H9 (cell line): ENCODE measurements at regions not wholly inside any gene's neighbourhood (a gene's known extent, or its start where the extent isn't known, plus 50 kb on each side); places are given as distances from the start of the nearest gene placed in this dataset.

ENCODE experiments used
- DNase-seq: peaks from one replicate; pipeline ENCODE4 v3.0.0-alpha.2; 2017
- H2AFZ ChIP-seq: one replicate; pipeline ENCODE4 v1.6.1; 2013; ENCODE audit warnings: mild to moderate bottlenecking, low read length, control low read depth, moderate library complexity
- H2AK5ac ChIP-seq: 2 replicates; pipeline ENCODE4 v1.6.1; 2013; ENCODE audit warnings: low read length, control low read depth, mixed read lengths; ENCODE audit not compliant: insufficient read length
- H2BK120ac ChIP-seq: one replicate; pipeline ENCODE4 v1.6.1; 2013; ENCODE audit warnings: low read depth, mild to moderate bottlenecking, low read length, control low read depth, inconsistent platforms; ENCODE audit not compliant: poor library complexity, severe bottlenecking
- H2BK12ac ChIP-seq: 2 replicates; pipeline ENCODE4 v1.6.1; 2013; ENCODE audit warnings: low read length, control low read depth, mixed read lengths, low read depth; ENCODE audit not compliant: insufficient read length
- H2BK15ac ChIP-seq: 2 replicates; pipeline ENCODE4 v1.6.1; 2013; ENCODE audit warnings: low read depth, low read length, control low read depth
- H2BK20ac ChIP-seq: one replicate; pipeline ENCODE4 v1.6.1; 2013; ENCODE audit warnings: low read depth, mild to moderate bottlenecking, low read length, control low read depth, inconsistent platforms; ENCODE audit not compliant: poor library complexity, severe bottlenecking
- H2BK5ac ChIP-seq: 2 replicates; pipeline ENCODE4 v1.6.1; 2013; ENCODE audit warnings: low read length, control low read depth, mixed read lengths; ENCODE audit not compliant: insufficient read length
- H3K14ac ChIP-seq: 2 replicates; pipeline ENCODE4 v1.6.1; 2013; ENCODE audit warnings: low read length, control low read depth; ENCODE audit not compliant: insufficient read depth
- H3K18ac ChIP-seq: 2 replicates; pipeline ENCODE4 v1.6.1; 2013; ENCODE audit warnings: low read depth, mild to moderate bottlenecking, mixed read lengths, low read length, control low read depth; ENCODE audit not compliant: insufficient read length
- H3K23ac ChIP-seq: 2 replicates; pipeline ENCODE4 v1.6.1; 2013; ENCODE audit warnings: low read length, control low read depth, mixed read lengths, low read depth; ENCODE audit not compliant: insufficient read length
- H3K23me2 ChIP-seq: 2 replicates; pipeline ENCODE4 v1.6.1; 2013; ENCODE audit warnings: low read depth, mild to moderate bottlenecking, mixed read lengths, low read length, control low read depth; ENCODE audit not compliant: insufficient read length, poor library complexity, severe bottlenecking
- H3K27ac ChIP-seq: 2 replicates; pipeline ENCODE4 v1.5.1; 2013; ENCODE audit warnings: low read length, control low read depth, mixed read lengths, low read depth; ENCODE audit not compliant: insufficient read length
- H3K27me3 ChIP-seq: 2 replicates; pipeline ENCODE4 v1.6.1; 2013; ENCODE audit warnings: low read length, control low read depth, inconsistent platforms; ENCODE audit not compliant: insufficient read depth
- H3K4ac ChIP-seq: 2 replicates; pipeline ENCODE4 v1.6.1; 2013; ENCODE audit warnings: low read depth, mild to moderate bottlenecking, control low read depth, inconsistent platforms, low read length, moderate library complexity
- H3K4me1 ChIP-seq: 2 replicates; pipeline ENCODE4 v1.6.1; 2013; ENCODE audit warnings: low read length, control low read depth, inconsistent platforms; ENCODE audit not compliant: insufficient read depth
- H3K4me2 ChIP-seq: 2 replicates; pipeline ENCODE4 v1.6.1; 2013; ENCODE audit warnings: low read length, control low read depth, mixed read lengths; ENCODE audit not compliant: insufficient read length, insufficient read depth
- H3K56ac ChIP-seq: 2 replicates; pipeline ENCODE4 v1.6.1; 2013; ENCODE audit warnings: low read depth, mild to moderate bottlenecking, mixed read lengths, low read length, control low read depth; ENCODE audit not compliant: insufficient read length
- H3K79me1 ChIP-seq: 2 replicates; pipeline ENCODE4 v1.6.1; 2013; ENCODE audit warnings: low read depth, mild to moderate bottlenecking, moderate library complexity, low read length, control low read depth, inconsistent platforms; ENCODE audit not compliant: insufficient read depth, poor library complexity, severe bottlenecking
- H3K79me2 ChIP-seq: 2 replicates; pipeline ENCODE4 v1.6.1; 2013; ENCODE audit warnings: low read length, control low read depth, inconsistent platforms; ENCODE audit not compliant: insufficient read depth
- H3K9ac ChIP-seq: 2 replicates; pipeline ENCODE4 v1.6.1; 2013; ENCODE audit warnings: low read length, control low read depth, mixed read lengths; ENCODE audit not compliant: insufficient read length; ENCODE audit errors: extremely low read depth
- H3K9me3 ChIP-seq: one replicate; pipeline ENCODE4 v1.6.1; 2013; ENCODE audit warnings: low read depth, low read length, inconsistent platforms; ENCODE audit not compliant: control insufficient read depth
- H3T11ph ChIP-seq: one replicate; pipeline ENCODE4 v1.6.1; 2013; ENCODE audit warnings: mild to moderate bottlenecking, low read length, control low read depth, inconsistent platforms
- H4K20me1 ChIP-seq: one replicate; pipeline ENCODE4 v1.6.1; 2013; ENCODE audit not compliant: control insufficient read depth, insufficient read length, insufficient read depth
- H4K5ac ChIP-seq: 2 replicates; pipeline ENCODE4 v1.6.1; 2013; ENCODE audit warnings: low read depth, mild to moderate bottlenecking, mixed read lengths, low read length, control low read depth; ENCODE audit not compliant: insufficient read length
- H4K8ac ChIP-seq: replicated peaks from 2 replicates; pipeline ENCODE4 v1.6.1; 2013; ENCODE audit warnings: low read length, control low read depth, mixed read lengths, low read depth; ENCODE audit not compliant: insufficient read length
- H4K91ac ChIP-seq: 2 replicates; pipeline ENCODE4 v1.6.1; 2013; ENCODE audit warnings: low read depth, mild to moderate bottlenecking, moderate library complexity, mixed read lengths, low read length, control low read depth; ENCODE audit not compliant: insufficient read length
- H3K27ac Mint-ChIP-seq, 3 experiments: 2 replicates in 2 of 3; 3 replicates in 1 of 3; pipeline ENCODE4 v1.8.0; 2020 to 2021; ENCODE audit warnings: mixed read lengths in 3 of 3, mild to moderate bottlenecking in 1 of 3, moderate library complexity in 1 of 3
- H3K27me3 Mint-ChIP-seq: 2 replicates; pipeline ENCODE4 v1.8.0; 2021; ENCODE audit warnings: low read depth, mild to moderate bottlenecking, moderate library complexity, mixed read lengths
- H3K36me3 Mint-ChIP-seq, 3 experiments: 2 replicates in 2 of 3; 3 replicates in 1 of 3; pipeline ENCODE4 v1.8.0; 2020 to 2021; ENCODE audit warnings: low read depth in 3 of 3, mixed read lengths in 3 of 3; ENCODE audit not compliant: insufficient read depth in 1 of 3
- H3K4me1 Mint-ChIP-seq, 2 experiments: 2 replicates each; pipeline ENCODE4 v1.8.0; 2020; ENCODE audit warnings: mixed read lengths in 2 of 2
- H3K4me3 Mint-ChIP-seq, 2 experiments: 2 replicates in 1 of 2; 3 replicates in 1 of 2; pipeline ENCODE4 v1.8.0; 2020 to 2021; ENCODE audit warnings: mild to moderate bottlenecking in 2 of 2, mixed read lengths in 2 of 2, moderate library complexity in 1 of 2
- H3K9me3 Mint-ChIP-seq, 2 experiments: 2 replicates in 1 of 2; 3 replicates in 1 of 2; pipeline ENCODE4 v1.8.0; 2020; ENCODE audit warnings: mild to moderate bottlenecking in 2 of 2, mixed read lengths in 2 of 2, moderate library complexity in 1 of 2
- WGBS: extraction: QIAGEN DNeasy Blood & Tissue Kit; methylation state at CpG from one replicate; pipeline ENCODE4 v1.1.7; 2013; ENCODE audit warnings: missing lambda C conversion rate, low lambda C conversion rate, mixed read lengths; ENCODE audit not compliant: insufficient read length; ENCODE audit errors: extremely low coverage; 5-methylcytosine and 5-hydroxymethylcytosine counted together
- TF ChIP-seq, protein P1 (sequence below): fragments of 200-600 bp; sonication (generic); conservative IDR thresholded peaks from 3 replicates; pipeline ENCODE4 v1.8.0; 2021; ENCODE audit warnings: antibody characterized with exemption, mild to moderate bottlenecking

DNA sequence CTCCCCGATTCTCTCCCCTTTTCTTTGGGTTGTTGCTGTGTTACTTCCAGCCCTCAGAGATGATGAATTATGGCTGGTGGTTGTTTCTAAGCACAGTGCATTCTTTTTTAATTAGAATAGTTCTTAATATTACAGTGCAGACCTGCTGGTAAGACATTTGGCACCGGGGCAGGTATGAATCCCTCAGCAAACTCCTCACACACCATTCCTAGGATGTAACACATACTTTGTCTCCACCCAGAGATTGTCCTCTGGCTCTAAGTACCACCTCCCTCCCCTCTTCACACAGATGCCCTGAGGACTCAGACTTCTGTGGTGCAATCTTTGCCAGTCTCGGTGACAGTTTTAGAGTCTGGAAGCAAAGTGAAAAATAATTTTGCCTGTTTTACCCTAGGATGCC lies 143.1 kb downstream of the HLX start:
- TF ChIP-seq, protein P1, sequence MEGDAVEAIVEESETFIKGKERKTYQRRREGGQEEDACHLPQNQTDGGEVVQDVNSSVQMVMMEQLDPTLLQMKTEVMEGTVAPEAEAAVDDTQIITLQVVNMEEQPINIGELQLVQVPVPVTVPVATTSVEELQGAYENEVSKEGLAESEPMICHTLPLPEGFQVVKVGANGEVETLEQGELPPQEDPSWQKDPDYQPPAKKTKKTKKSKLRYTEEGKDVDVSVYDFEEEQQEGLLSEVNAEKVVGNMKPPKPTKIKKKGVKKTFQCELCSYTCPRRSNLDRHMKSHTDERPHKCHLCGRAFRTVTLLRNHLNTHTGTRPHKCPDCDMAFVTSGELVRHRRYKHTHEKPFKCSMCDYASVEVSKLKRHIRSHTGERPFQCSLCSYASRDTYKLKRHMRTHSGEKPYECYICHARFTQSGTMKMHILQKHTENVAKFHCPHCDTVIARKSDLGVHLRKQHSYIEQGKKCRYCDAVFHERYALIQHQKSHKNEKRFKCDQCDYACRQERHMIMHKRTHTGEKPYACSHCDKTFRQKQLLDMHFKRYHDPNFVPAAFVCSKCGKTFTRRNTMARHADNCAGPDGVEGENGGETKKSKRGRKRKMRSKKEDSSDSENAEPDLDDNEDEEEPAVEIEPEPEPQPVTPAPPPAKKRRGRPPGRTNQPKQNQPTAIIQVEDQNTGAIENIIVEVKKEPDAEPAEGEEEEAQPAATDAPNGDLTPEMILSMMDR = no peak
- no peak overlapping the region for H3K18ac ChIP-seq

More for the DNA sequence above, 143.1 kb downstream of the HLX start:
- Histone ChIP-seq H3K56ac (no peak overlapping the region), H2AK5ac (no peak overlapping the region), H2BK5ac (no peak overlapping the region), H3K4me2 (no peak overlapping the region), H2AFZ (no peak overlapping the region), H4K8ac (no peak overlapping the region), H3K14ac (no peak overlapping the region), H4K91ac (no peak overlapping the region), H3K79me2 (no peaks in the 10 kb centered on the region), H3K27me3 (no peaks in the 10 kb centered on the region), H4K5ac (no peak overlapping the region), H3K4ac (no peak overlapping the region), H3K27ac (no peak overlapping the region), H3T11ph (no peak overlapping the region), H2BK12ac (no peak overlapping the region), H3K9ac (no peak overlapping the region), H3K9me3 (no peaks in the 10 kb centered on the region), H2BK15ac (no peak overlapping the region), H2BK20ac (no peak overlapping the region), H3K23me2 (no peaks in the 10 kb centered on the region), H2BK120ac (no peak overlapping the region), H3K79me1 (no peaks in the 10 kb centered on the region), H4K20me1 (no peaks in the 10 kb centered on the region), H3K23ac (no peak overlapping the region), H3K4me1 (no peaks in the 10 kb centered on the region)
- no peaks in the 10 kb centered on the region for H3K9me3 Mint-ChIP-seq
- no CpG with 5 or more reads among the region's 3 CpGs for WGBS
- H3K36me3 Mint-ChIP-seq = no peaks in the 10 kb centered on the region
- H3K4me1 Mint-ChIP-seq = no peaks in the 10 kb centered on the region
- H3K27me3 Mint-ChIP-seq = no peaks in the 10 kb centered on the region; the same call in 1 of the 2 replicates
- no peak overlapping the region for H3K4me3 Mint-ChIP-seq
- no peak overlapping the region for H3K27ac Mint-ChIP-seq
- no peak for DNase-seq
